Stimulated activated CD8-positive, alpha-beta memory T cell treated with anti-CD3 and anti-CD28 coated beads, Interleukin-15, amount 100 ng/mL, for 48 hours (primary cell): ENCODE measurements at regions not wholly inside any gene's neighbourhood (a gene's known extent, or its start where the extent isn't known, plus 50 kb on each side); places are given as distances from the start of the nearest gene placed in this dataset.

Experiments used
- DNase-seq, 2 donors: peaks; one replicate each; pipeline ENCODE4 v3.0.0-alpha.2; 2020; ENCODE audit warnings: low read depth in 2 of 2

DNA sequence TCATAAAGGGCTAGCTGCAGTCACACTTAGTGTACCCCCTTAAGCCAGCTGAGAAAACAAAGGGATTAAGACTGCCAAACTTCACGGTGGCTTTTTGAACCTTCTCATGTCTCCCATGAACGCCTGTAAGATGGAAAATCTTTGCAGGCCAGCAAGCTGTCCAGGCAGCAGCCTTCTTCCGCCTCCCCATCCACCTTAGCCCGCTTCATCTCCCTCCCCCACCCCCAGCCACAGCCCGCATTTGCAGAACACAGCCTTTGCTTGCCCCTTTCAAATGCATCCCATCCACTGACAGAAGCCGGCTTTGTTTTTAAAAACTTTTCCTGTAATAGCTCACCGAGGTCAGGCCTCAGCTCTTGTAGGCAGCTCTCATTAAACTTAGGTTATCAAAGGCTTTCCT, 113.8 kb upstream of the FAM9B start:
- DNase-seq = no peak

DNA sequence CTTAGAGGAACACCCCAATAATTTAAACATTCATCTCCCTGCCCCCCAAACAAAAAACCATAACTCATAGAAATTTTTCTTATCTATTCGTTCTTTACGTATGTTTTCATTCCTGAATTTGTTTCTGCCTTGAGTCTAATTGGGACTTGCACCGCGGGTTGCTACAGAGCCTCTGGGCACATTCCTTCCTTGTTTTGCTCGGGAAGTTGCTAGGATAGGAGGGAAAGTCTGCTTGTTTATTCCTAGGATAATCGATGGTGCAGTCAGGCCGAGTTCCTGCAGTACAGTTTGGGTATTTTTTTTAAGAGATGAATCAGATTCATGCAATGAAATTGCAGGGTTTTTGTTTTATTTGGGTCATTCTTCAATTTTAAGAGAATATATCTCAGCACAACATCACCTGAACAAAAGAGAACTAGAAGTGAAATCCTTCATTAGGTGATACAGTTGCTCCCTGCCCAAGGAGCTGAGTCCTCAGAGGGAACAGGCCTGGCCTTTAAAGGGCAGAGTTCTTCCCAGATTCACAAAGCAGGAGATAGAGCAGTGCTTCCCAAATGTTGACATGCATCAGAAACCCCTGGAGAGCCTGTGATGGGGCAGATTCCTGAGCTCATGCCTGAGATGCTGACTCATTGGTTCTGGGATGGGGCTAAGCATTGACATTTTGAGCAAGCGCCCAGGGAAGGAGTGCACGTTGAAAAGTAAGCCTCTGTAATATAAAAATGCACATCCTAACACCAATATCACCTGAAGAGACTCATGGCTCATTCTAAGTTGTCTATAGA, 114.9 kb upstream of the FAM9B start:
- no peak for DNase-seq

DNA sequence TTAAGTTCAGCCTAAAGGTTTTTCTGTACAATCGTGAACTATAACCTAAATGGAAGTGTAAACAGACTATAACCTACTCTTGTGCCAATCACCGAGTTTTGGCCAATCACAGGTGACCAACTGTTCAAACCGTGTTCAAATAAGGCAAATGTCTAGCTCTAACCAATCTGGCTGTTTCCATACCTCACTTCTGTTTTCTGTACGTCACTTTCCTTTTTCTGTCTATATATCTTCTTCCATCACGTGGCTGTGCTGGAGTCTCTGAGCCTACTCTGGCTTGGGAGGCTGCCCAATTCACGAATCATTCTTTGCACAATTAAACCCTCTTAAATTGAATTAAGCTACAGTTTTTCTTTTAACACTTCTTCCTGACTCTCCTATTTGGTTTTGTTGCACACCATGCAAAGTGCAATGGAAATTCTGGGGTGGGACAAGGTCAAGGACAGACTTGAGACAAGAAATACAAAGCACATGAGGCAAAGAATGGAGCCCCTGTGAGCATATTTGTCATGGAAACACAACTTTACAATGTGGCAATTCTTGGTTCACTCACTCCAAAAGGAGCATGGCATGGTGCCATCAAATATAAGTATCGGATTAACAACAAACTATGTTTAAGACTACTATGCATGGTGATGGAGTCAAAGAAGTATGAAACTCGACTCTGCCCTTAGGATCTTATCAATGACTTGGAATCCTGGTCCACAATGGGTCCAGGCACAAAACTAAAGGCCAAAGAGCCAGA, 115.7 kb upstream of the FAM9B start:
- no peak for DNase-seq

DNA sequence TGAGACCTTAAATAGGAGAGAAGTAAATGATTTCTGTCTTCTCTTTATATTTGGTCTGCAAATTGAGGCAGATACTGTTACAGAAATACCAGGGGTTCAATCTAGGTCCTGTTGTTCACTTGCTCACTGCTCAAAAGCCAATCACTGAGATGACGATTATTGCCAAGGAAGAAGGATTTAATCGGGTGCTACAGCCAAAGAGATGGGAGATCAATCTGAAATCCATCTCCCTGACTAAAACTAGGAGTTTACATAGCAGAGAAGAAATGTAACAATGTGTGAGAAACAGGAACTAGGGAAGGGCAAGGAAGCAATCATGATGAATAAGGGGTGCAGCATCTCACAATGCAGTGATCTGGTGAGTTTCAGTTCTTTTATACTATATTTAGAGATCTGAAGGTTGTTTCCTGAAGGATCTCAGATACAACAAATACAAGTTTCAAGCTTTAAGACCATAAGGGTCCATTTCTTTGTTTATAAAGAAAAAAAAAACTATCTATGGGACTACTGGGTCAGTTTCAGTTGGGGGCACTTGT, 117.9 kb upstream of the FAM9B start:
- DNase-seq = no peak

DNA sequence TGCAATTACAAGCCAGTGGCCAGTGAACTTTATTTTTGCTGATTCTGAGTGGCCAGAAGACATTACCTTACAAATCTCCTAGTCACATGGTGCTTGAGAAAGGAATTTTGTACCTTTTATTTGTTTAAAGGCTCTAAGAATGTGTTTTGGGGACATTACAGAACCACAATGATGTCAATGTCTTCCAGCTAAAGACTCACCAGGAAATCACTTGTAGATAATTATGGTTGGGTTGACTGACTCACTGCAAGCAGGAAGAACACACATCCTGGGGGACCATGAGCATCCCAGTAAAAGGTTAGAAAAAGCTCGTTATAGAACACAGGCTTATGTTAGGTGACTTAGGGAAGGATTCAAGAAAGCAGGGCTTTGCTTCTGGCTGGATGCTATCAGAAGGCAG, 119.4 kb upstream of the FAM9B start:
- DNase-seq = no peak

DNA sequence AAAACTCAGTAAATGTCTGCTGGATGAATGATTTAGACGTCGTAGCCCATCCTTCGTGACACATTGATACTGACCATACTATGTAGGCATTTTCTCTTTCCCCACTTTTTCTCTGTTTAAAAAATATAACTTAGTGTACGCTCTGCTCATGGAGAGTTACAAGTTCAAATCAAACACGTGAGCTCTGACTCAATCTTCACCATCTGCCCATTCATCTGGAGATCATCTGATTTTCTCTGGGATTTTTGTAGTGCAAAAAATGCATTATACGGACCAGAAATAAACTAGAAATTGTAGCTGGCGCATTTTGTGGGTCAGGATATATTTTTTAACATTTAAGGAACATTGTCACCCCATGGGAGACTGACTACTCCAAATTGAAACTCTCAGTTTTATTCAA, 124.7 kb upstream of the FAM9B start:
- no peak for DNase-seq

DNA sequence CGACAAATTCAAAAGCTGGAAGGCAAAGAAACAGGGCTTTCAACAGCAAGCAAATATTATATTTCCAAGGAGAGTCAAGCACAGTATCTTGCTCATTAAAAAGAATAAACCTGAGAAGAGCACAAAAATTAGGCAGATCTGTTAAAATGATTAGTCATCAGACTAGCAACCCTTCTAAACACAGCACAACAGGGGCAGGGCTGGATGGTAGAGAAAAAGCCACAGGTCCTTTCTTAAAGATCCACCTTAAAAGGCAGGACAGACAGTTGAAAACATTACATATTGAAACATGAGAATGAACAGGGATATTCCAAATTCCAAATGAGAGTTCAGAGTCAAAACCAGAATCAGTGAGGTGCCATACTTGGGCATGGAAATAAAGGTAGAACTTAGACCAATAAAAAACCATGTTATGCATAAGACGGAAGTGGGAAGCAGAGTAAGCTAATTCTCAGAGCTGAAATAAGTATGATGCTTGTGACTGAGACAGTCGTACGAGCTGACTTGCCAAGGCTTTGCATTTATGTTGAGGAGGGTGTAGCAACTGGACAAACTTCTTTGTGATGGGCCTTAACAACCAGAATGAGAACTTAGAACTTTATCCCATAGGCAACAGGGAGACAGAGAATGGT, 126.9 kb upstream of the FAM9B start:
- no peak for DNase-seq

DNA sequence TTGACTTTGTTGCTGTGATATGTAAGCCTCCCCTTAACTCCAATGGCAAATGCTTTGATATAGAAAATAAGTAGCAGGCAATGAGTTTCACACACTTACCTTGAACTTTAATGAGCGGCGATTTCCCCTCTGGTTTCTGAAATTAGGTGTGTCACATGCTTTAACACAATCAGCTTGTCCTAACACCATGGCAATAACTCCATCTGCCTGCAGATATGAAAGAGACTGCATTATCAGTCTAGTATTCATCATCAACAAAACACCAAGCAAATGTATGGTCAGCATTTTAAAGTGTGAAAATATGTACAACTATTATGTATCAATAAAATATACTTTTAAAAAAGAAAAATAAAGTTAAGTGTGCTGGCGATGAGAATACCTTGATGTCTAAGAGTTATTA, 128.8 kb upstream of the FAM9B start:
- DNase-seq = no peak

DNA sequence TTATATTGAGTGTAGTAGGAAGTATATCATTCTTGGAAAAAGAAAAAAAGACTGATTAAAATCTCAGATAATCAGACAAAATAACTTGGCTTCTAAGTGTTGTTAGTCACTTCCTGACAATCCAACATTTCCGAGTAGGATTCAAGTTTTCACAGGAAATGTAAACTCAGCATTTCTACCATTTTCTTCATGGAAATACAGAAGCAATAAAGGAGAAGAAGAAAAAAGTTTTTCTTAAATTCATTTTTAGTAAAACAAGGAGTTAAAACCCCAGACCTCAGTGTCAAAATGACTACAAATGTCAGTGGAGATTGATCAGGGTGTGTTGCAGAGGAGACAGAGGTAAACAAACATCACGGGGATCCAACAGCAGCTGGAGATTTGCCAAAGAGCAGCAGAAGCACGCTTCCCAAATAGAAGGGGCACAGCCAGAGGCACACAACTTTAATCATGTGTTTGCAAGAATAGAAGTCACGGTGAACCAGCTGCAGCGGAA, 129.3 kb upstream of the FAM9B start:
- no peak for DNase-seq

DNA sequence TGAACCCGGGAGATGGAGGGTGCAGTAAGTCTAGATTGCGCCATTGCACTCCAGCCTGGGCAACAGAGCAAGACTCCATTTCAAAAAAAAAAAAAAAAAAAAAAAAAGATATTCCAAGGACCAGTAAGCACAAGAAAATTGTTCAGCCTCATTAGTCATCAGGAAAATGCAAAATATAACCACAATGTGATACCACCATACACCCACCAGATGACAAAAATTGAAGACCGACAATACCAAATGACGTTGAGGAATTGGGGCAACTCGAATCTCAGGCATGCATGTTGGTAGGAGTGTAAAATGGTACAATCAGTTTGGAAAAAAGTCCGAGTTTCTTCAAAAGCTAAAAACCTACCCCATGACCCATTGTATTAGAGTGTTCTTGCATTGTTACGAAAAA, 130.2 kb upstream of the FAM9B start:
- DNase-seq = no peak

DNA sequence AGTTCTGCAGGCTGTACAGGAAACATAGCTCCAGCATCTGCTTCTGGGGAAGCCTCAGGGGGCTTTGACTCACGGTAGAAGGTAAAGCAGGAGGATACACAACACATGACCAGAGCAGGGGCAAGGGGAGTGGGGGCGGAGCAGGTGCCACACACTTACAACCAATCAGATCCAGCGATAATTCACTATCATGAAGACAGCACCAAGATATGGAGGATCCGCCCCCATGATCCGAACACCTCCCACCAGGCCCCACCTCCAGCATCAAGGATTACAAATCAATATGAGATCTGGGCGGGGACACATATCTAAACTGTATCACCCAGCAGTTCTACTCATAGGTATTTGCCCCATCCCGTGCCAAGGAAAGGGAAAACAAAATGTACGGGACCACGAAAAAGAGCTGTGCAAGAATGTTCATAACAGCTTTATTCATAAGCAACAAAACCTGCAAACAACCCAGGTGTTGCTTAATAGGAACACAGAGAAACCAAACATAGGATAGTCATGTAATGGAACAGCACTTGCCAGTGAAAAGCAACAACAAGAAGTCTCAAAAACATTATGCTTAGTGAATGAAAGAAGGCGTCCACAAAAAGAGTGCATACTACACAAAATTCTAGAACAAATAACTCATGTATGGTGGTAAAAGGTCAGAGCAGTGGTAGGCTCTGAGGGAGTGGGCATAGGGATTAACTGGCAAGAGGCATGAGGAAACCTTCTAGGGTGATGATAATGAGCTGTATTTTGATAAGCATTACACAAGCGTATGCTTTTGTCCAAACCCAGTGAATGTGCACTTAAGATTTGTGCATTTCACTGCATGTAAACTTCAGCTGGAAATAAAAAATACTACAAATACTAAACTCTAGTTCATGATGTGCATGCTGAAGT, 130.9 kb upstream of the FAM9B start:
- DNase-seq = no peak

DNA sequence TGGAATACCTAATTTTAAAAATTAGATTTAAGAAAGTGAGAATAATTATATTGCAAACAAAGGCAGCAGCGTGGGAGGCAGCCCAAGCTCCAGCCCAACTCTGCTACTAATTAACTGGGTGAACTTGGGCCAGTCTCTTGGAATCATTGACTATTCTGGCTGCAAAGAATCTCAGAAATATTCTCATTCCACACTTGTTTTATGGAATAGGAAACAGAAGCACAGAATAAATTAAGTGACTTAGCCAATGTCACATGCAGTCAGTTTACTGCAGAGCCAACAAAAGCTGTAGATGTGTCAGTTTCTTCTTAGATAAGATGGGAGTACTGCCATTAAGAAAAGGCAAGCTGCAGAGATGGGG, 132.6 kb upstream of the FAM9B start:
- no peak for DNase-seq

DNA sequence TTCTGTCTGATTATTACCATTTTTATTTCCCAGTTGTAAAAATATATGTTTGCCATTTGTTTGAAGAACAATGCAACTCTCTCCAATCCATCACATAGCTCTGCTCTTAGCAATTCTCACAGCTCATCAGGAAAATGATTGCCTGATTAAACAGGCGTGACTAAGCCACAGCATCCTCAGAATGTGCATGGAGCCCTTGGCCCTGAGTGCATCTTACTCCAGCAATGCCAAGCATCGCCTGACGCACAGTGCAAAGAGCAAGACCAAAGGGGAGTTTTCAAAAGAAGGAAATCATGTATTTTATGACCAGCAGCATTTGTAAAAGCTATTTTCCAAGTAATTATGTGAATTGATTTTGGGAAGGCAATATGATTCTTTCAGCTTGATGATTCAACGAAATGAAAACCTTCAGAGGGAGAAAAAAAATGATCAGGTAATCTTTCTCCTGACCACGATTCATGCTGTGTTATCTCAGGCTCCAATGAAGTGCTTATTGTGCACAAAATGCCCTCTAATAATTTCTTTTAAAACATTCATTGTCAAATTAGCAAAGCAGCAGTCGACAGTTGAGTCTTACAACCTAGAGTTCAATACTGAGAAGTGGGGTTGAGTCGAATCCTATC, 138.0 kb upstream of the FAM9B start:
- DNase-seq = no peak

DNA sequence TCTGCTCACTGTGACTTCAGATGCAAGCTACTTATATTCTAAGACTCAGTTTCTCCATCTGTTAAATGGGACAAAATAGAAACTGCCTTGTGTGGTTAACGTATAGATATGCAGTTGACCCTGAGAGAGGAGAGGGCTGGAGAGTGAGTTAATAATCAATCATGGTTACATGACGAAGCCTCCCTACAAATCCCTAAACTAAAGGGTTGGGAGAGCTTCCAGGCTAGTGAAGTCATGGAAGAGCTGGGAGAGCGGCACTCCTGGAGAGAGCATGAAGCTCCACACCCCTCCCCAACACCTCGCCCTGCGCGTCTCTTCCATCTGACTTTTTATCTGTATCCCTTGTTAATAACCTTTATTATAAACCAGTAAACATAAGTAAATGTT, 138.5 kb upstream of the FAM9B start:
- no peak for DNase-seq

DNA sequence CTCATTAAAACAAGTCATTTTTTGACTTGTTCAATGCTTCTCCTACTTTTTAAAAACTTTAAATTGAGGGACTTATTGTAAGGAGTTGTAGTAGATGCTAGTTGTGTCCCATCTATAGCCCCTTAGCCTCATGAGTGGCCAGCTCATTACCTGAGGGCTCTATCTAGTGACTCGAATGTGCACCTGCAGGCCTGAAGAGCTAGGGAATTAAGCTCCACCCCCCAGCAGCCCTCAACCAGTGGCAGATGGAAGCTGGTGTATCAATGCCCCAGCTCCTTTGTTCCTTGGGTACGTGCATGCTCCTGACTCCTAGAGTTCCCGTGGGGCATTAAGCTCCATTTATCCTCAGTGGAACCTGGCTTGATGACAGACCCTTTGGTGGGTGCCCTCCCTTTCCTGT, 146.7 kb upstream of the FAM9B start:
- DNase-seq = no peak

DNA sequence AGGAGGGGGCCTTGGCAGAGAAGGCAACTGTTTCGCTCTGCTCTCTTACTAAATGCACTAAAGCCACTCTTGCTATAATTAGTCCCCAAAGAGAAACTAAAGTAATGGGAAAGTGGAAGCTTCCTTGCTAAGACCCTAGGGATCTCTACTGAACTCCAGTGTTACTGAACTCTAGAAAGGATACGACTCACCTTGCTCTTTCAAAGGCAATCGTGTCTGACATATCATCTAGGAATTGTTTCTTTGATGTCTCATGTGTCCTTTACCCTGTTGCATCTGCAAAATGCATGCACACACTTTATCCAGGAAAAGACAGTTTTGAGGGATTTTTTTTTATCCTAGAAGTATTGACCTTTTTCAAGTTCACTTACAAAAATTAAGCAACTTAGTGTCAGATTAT, 148.1 kb upstream of the FAM9B start:
- no peak for DNase-seq

DNA sequence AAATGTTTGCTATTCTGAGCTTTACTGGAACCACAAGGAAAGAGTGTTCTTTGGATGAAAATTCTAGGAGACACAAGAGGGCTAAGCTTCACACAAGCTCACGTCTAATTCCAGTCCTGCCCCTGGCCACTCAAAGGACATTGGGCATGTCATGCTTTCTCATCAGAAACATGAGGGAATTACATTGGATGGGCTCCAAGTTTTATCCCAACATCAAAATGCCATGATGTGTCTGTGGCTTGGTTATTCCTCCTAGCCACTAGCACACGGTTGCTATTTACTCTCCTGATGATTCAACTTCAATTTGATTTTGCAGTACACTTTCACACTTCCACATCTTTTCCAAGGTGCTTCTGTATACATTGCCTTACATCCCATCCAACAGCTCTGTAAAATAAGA, 149.6 kb upstream of the FAM9B start:
- no peak for DNase-seq

DNA sequence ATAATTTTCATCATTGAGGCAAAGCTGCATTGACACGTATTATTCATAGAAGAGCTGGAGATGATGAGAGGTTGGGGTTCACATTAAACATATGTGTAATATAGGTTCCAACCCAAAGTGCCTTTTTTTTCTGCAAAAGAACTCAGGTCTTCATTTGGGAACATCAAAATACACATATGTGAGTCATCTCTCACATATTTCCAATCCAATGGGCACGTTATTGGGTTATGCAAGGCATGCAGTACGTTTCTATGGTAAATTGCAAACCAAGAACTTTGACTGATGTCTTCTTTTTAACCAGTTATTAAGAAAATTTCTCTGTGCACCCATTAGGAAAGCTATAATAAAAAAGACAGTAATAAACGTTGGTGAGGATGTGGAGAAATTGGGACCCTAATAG, 150.3 kb upstream of the FAM9B start:
- no peak for DNase-seq

DNA sequence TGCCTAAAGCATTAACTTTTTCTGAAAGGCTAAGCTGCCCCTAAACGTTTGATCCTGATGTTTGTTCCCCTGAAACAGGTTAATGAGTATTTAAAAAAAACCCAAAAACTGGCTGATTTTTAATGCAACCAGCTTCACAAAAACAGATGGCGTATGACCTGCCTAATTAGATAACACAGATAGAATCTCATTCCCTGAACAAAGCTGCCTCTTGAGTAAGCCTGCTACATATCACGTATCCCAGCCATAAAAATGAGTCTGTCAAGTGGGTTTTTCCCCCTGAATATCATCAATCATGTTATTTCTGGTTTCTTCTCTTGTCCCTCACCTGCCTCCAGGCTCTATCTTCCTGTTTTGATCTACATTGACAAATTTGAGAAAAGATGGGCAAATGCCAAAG, 154.2 kb upstream of the FAM9B start:
- DNase-seq = no peak

DNA sequence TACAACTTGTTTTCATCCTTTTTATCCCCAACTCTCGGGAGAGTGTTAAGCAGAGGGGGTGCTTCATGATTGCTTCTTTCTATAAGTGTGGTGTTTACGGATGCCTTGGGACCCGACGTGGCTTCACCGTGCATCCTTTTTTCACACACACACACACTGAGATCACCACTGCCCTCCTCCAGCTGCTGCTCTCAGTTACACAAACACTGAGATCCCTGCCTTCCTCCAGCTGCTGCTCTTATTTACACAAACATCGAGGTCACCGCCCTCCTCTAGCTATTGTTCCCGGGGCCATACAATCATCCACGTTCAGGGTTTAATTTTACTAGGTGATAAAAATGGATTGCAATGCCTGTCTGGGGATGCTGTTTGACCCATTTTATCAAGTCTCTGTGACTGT, 155.4 kb upstream of the FAM9B start:
- no peak for DNase-seq

DNA sequence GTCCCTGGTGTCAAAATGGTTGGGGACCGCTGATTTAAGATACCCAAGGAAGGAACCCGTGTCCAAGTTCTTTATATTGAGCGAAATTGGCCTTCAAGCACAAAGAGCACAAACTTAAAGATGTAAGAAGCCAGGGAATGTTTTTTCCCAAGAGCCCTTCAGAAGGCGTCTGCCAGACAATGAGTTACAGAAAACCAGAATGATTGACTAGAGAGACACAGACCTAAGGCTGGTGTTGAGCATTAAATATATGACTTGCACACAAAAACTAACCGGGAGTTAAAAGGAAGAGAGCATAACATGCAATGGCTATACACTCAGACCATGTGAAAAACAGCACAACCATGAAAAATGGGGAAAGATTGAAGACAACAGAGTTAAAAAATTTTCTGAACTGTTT, 157.5 kb upstream of the FAM9B start:
- no peak for DNase-seq
